CD4-positive, alpha-beta memory T cell (primary cell): ENCODE measurements at regions not wholly inside any gene's neighbourhood (a gene's known extent, or its start where the extent isn't known, plus 50 kb on each side); places are given as distances from the start of the nearest gene placed in this dataset.
"Not testable (repeated sequence)": the region's sequence is repeated elsewhere in the genome, so short reads cannot be mapped to it uniquely, and the experiment has no call there.

ENCODE experiments used
- CTCF ChIA-PET: fragments of 350-600 bp; sonication (Branson Sonifier 250); formaldehyde crosslinking; loops from one replicate; lab custom pipeline; 2021; ENCODE audit warnings: inconsistent platforms; ENCODE audit not compliant: partially characterized antibody; lab: Charles Lee
- POLR2A ChIA-PET: fragments of 350-600 bp; sonication (Branson Sonifier 250); formaldehyde crosslinking; loops from one replicate; lab custom pipeline; 2021; ENCODE audit not compliant: partially characterized antibody; lab: Charles Lee
- DNase-seq, 5 donors: peaks; one replicate each; pipeline versions ENCODE4 v3.0.0 to v3.0.0-alpha.2; 2020 to 2022; ENCODE audit warnings: mixed read lengths in 1 of 5
- H3K27ac ChIP-seq: one replicate; pipeline ENCODE4 v1.7.0; 2013; ENCODE audit warnings: low read depth, low read length
- H3K27me3 ChIP-seq: 2 replicates; pipeline ENCODE4 v1.7.0; 2013; ENCODE audit warnings: mild to moderate bottlenecking, low read length, moderate library complexity; ENCODE audit not compliant: insufficient read depth
- H3K36me3 ChIP-seq: 2 replicates; pipeline ENCODE4 v1.7.0; 2013; ENCODE audit warnings: mild to moderate bottlenecking, low read length, moderate library complexity; ENCODE audit not compliant: insufficient read depth
- H3K4me1 ChIP-seq: 2 replicates; pipeline ENCODE4 v1.7.0; 2013; ENCODE audit warnings: mild to moderate bottlenecking, low read length, moderate library complexity; ENCODE audit not compliant: insufficient read depth
- H3K4me3 ChIP-seq, 2 donors: one replicate each; pipeline ENCODE4 v1.7.0; 2013; ENCODE audit warnings: low read length in 2 of 2, mild to moderate bottlenecking in 1 of 2
- H3K9me3 ChIP-seq, 2 donors: one replicate each; pipeline ENCODE4 v1.7.0; 2013; ENCODE audit warnings: low read length in 2 of 2, control low read depth in 1 of 2; ENCODE audit not compliant: control insufficient read depth in 1 of 2
- H3K27ac Mint-ChIP-seq, 7 donors: one replicate each; pipeline ENCODE4 v1.8.0; 2020 to 2021; ENCODE audit warnings: mixed read lengths in 7 of 7, mild to moderate bottlenecking in 6 of 7, inconsistent platforms in 3 of 7, moderate library complexity in 3 of 7
- H3K27me3 Mint-ChIP-seq, 2 donors: one replicate each; pipeline ENCODE4 v1.8.0; 2020 to 2021; ENCODE audit warnings: mixed read lengths in 2 of 2
- H3K36me3 Mint-ChIP-seq, 2 donors: one replicate each; pipeline ENCODE4 v1.8.0; 2020 to 2021; ENCODE audit warnings: mixed read lengths in 2 of 2, inconsistent platforms in 1 of 2, mild to moderate bottlenecking in 1 of 2
- H3K4me1 Mint-ChIP-seq, 4 donors: one replicate each; pipeline ENCODE4 v1.8.0; 2020 to 2021; ENCODE audit warnings: mixed read lengths in 4 of 4, mild to moderate bottlenecking in 1 of 4
- H3K4me3 Mint-ChIP-seq, 8 donors: one replicate each; pipeline ENCODE4 v1.8.0; 2020 to 2021; ENCODE audit warnings: mixed read lengths in 8 of 8, mild to moderate bottlenecking in 7 of 8, moderate library complexity in 6 of 8, inconsistent platforms in 3 of 8
- H3K9me3 Mint-ChIP-seq, 8 donors: one replicate each; pipeline ENCODE4 v1.8.0; 2020 to 2021; ENCODE audit warnings: mixed read lengths in 8 of 8, mild to moderate bottlenecking in 5 of 8, inconsistent platforms in 3 of 8, moderate library complexity in 1 of 8
- intact Hi-C: fragments of 100-400 bp; cut with micrococcal nuclease; formaldehyde crosslinking; loops from one replicate; pipeline ENCODE4 v1.15.1; 2023

DNA sequence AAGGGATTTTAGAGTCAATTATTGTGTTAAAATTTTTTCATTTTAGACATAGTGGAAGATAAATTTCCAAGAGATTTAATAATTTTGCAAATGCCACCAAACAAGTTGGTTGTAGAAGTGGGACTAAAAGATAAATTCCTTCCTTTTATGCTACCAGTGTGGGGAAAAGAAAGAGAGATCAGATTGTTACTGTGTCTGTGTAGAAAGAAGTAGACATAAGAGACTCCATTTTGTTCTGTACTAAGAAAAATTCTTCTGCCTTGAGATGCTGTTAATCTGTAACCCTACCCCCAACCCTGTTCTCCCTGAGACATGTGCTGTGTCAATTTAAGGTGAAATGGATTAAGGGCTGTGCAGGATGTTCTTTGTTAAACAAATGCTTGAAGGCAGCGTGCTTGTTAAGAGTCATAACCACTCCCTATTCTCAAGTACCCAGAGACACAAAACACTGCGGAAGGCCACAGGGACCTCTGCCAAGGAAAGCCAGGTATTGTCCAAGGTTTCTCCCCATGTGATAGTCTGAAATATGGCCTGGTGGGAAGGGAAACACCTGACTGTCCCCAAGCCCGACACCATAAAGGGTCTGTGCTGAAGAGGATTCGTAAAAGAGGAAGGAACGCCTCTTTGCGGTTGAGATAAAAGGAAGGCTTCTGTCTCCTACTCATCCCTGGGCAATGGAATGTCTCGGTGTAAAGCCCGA, 117.0 kb downstream of the CEP44 start:
- H3K36me3 Mint-ChIP-seq, H3K27me3 ChIP-seq, DNase-seq, H3K4me3 Mint-ChIP-seq, H3K9me3 ChIP-seq, H3K4me1 ChIP-seq, H3K27ac Mint-ChIP-seq, POLR2A ChIA-PET, H3K4me3 ChIP-seq, H3K27me3 Mint-ChIP-seq, H3K4me1 Mint-ChIP-seq, H3K9me3 Mint-ChIP-seq, CTCF ChIA-PET, H3K27ac ChIP-seq, H3K36me3 ChIP-seq, intact Hi-C loops: not testable (repeated sequence)

DNA sequence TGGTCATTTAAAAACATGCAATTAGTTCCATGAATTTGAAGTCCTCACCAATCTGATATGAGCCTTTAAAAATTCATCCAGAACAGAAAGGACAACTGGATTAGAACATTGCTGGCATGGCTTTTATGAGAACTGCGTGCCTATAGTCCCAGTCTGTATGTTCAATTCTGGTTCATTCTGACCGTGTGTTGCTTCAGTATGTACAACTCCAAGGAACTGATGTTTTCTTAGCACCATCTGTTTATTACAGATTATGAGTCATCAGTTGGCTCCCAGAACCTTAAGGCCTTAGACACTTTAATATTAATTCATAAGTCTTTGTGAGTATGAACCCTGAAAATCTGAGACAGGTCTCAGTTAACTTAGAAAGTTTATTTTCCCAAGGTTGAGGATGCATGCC, 115.0 kb downstream of the CEP44 start:
- Histone ChIP-seq H3K27ac (no peak overlapping the region), H3K36me3 (no peaks in the 10 kb centered on the region), H3K4me3 (no peak overlapping the region), H3K4me1 (no peaks in the 10 kb centered on the region), H3K9me3 (no peaks in the 10 kb centered on the region), H3K27me3 (no peaks in the 10 kb centered on the region)
- Mint-ChIP-seq H3K36me3 (no peaks in the 10 kb centered on the region), H3K9me3 (peaks cover 0 to 3% (median 0%) of the 10 kb centered on the region in 8 donors), H3K4me3 (no peak overlapping the region), H3K4me1 (no peaks in the 10 kb centered on the region), H3K27me3 (peaks cover 2 to 4% of the 10 kb centered on the region in 2 donors), H3K27ac (no peak overlapping the region)
- ChIA-PET CTCF (no interaction called here), POLR2A (no interaction called here)
- DNase-seq: no peak
- intact Hi-C loops: no loop called here

GRCh38 chr4:174397366-174398155, 113.8 kb downstream of the CEP44 start:
- Mint-ChIP-seq H3K4me1 (no peaks in the 10 kb centered on the region), H3K27ac (no peak overlapping the region), H3K27me3 (peaks cover 2 to 7% of the 10 kb centered on the region in 2 donors), H3K9me3 (peaks cover 0 to 3% (median 0%) of the 10 kb centered on the region in 8 donors), H3K4me3 (no peak overlapping the region), H3K36me3 (no peaks in the 10 kb centered on the region)
- no peaks in the 10 kb centered on the region for H3K4me1 ChIP-seq
- no peak overlapping the region for H3K4me3 ChIP-seq
- ChIA-PET POLR2A (no interaction called here), CTCF (no interaction called here)
- DNase-seq: no peak
- no peak overlapping the region for H3K27ac ChIP-seq
- H3K9me3 ChIP-seq: no peaks in the 10 kb centered on the region
- no peaks in the 10 kb centered on the region for H3K36me3 ChIP-seq
- no peaks in the 10 kb centered on the region for H3K27me3 ChIP-seq
- intact Hi-C loops: no loop called here

GRCh38 chr4:174396599-174397110, 112.9 kb downstream of the CEP44 start:
- DNase-seq: no peak
- Mint-ChIP-seq H3K36me3 (no peaks in the 10 kb centered on the region), H3K4me1 (no peaks in the 10 kb centered on the region), H3K9me3 (peaks cover 0 to 3% (median 0%) of the 10 kb centered on the region in 8 donors), H3K27ac (no peak overlapping the region), H3K27me3 (peaks cover 2 to 6% of the 10 kb centered on the region in 2 donors), H3K4me3 (no peak overlapping the region)
- H3K27me3 ChIP-seq: no peaks in the 10 kb centered on the region
- POLR2A ChIA-PET: no interaction called here
- no peaks in the 10 kb centered on the region for H3K9me3 ChIP-seq
- CTCF ChIA-PET: interaction anchor here (0.6 kb wide), 1 partner anchor 8 kb away, joined by 3 read pairs; no protein-coding TSS in a partner anchor
- H3K4me1 ChIP-seq: no peaks in the 10 kb centered on the region
- intact Hi-C loops: no loop called here
- no peak overlapping the region for H3K4me3 ChIP-seq
- no peak overlapping the region for H3K27ac ChIP-seq
- no peaks in the 10 kb centered on the region for H3K36me3 ChIP-seq

DNA sequence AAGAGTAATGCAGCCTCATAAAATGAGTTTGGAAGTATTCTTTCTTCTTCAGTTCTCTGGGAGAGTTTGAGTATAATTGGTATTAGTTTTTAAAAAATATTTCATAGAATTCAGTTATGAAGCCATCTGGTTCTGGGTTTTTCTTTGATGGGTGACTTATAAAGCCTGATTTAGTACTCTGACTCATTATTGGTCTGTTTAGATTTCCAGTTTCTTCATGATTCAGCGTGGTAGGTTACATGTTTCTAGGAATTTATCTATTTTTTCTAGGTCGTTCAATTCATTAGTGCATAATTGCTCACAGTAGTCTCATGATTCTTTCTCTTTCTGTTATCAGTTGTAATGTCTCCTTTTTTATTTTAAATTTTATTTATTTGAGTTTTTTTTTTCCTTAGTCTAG, 111.2 kb downstream of the CEP44 start:
- ChIA-PET CTCF (no interaction called here), POLR2A (no interaction called here)
- Mint-ChIP-seq H3K4me3 (no peak overlapping the region), H3K27me3 (peaks cover 2 to 6% of the 10 kb centered on the region in 2 donors), H3K9me3 (peaks cover 0 to 3% (median 0%) of the 10 kb centered on the region in 8 donors), H3K4me1 (no peaks in the 10 kb centered on the region), H3K27ac (no peak overlapping the region), H3K36me3 (no peaks in the 10 kb centered on the region)
- no peak overlapping the region for H3K4me3 ChIP-seq
- no peaks in the 10 kb centered on the region for H3K4me1 ChIP-seq
- no peaks in the 10 kb centered on the region for H3K27me3 ChIP-seq
- no peak overlapping the region for H3K27ac ChIP-seq
- DNase-seq: no peak
- no peaks in the 10 kb centered on the region for H3K9me3 ChIP-seq
- H3K36me3 ChIP-seq: no peaks in the 10 kb centered on the region
- intact Hi-C loops: no loop called here

GRCh38 chr4:174389439-174389838, 105.7 kb downstream of the CEP44 start:
- ChIA-PET CTCF (no interaction called here), POLR2A (no interaction called here)
- Mint-ChIP-seq H3K9me3 (peaks cover 0 to 2% (median 0%) of the 10 kb centered on the region in 8 donors), H3K4me1 (no peaks in the 10 kb centered on the region), H3K36me3 (no peaks in the 10 kb centered on the region), H3K27me3 (peaks cover 2 to 5% of the 10 kb centered on the region in 2 donors), H3K27ac (no peak overlapping the region), H3K4me3 (no peak overlapping the region)
- Histone ChIP-seq H3K36me3 (no peaks in the 10 kb centered on the region), H3K27me3 (no peaks in the 10 kb centered on the region), H3K4me1 (no peaks in the 10 kb centered on the region), H3K27ac (no peak overlapping the region), H3K4me3 (no peak overlapping the region), H3K9me3 (no peaks in the 10 kb centered on the region)
- no peak for DNase-seq
- intact Hi-C loops: no loop called here

DNA sequence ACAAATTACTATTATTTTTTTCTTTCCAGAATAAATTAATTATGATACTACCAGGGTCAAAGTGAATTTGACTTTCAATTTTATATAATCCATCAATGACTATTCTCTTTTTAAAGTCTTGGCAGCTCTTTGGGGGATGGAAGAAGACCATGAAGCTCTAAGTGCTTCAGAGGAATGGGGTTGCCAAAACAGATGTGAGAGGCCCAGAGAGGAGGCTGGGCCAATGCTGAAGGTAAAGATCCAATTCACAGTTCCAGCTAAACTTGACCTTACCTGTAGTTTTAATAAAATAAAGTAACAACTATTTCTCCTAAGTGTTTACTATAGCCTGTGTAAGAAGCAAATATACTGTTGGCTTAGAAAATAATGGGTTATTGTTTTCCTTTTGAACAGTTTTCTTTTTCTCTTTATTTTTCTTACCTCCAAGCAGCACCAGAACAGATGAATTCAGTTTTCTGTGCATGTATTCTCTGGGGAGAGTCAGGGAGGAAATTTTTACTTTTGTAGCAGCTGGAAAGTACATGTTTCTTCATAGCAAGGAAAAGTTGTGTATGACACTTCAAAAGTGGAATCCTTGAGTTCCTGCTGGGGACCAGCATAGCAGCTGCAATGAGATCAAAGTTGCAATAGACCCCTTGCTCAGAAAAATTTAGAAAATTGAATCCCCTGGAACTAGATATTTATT, 104.9 kb downstream of the CEP44 start:
- H3K27ac Mint-ChIP-seq: no peak overlapping the region
- H3K27ac ChIP-seq: no peak overlapping the region
- CTCF ChIA-PET: interaction anchor here (0.6 kb wide), 1 partner anchor 8 kb away, joined by 3 read pairs; no protein-coding TSS in a partner anchor
- peaks cover 2 to 4% of the 10 kb centered on the region in 2 donors for H3K27me3 Mint-ChIP-seq
- H3K36me3 ChIP-seq: no peaks in the 10 kb centered on the region
- no peak overlapping the region for H3K4me3 Mint-ChIP-seq
- peaks cover 0 to 2% (median 0%) of the 10 kb centered on the region in 8 donors for H3K9me3 Mint-ChIP-seq
- POLR2A ChIA-PET: no interaction called here
- no peak overlapping the region for H3K4me3 ChIP-seq
- DNase-seq: no peak
- no peaks in the 10 kb centered on the region for H3K36me3 Mint-ChIP-seq
- H3K27me3 ChIP-seq: no peaks in the 10 kb centered on the region
- intact Hi-C loops: no loop called here
- H3K4me1 Mint-ChIP-seq: no peaks in the 10 kb centered on the region
- no peaks in the 10 kb centered on the region for H3K4me1 ChIP-seq
- no peaks in the 10 kb centered on the region for H3K9me3 ChIP-seq
